ENCODE measurements at regions not wholly inside any gene's neighbourhood (a gene's known extent, or its start where the extent isn't known, plus 50 kb on each side); places are given as distances from the start of the nearest gene placed in this dataset.

GRCh38 chr10:29715296-29715695 lies 80.5 kb upstream of the SVIL start:
- no peak overlapping the region for H3K9ac ChIP-seq
- no peak overlapping the region for H3K4me2 ChIP-seq (ENCODE audit: unreplicated experiment)
- H2AFZ ChIP-seq, result no peak overlapping the region
- no peaks in the 10 kb centered on the region for H3K36me3 ChIP-seq (ENCODE audit: low read depth)
- no peaks in the 10 kb centered on the region for H3K27me3 ChIP-seq (replicated peaks; ENCODE audit: insufficient read depth)
- no peak overlapping the region for H3K4me3 ChIP-seq
- WGBS, 2 experiments (ENCODE audit: low coverage in 1 of 2, low lambda C conversion rate in 2 of 2, missing lambda C conversion rate in 2 of 2), result 95 to 97% methylated on average over 2 of the region's 2 CpGs
- no peaks in the 10 kb centered on the region for H4K20me1 ChIP-seq (ENCODE audit: insufficient read depth)
- peaks cover 11% of the 10 kb centered on the region for H3K4me1 ChIP-seq (ENCODE audit: insufficient read depth)
- DNase-seq, result no peak
- H3K9me2 ChIP-seq (ENCODE audit: insufficient read depth), result no peaks in the 10 kb centered on the region
- peaks cover 28% of the 10 kb centered on the region for H3F3A ChIP-seq (ENCODE audit: insufficient read depth)
- no peaks in the 10 kb centered on the region for H3K9me3 ChIP-seq (ENCODE audit: low read depth)
- H3K27ac ChIP-seq, result no peak overlapping the region
- H3K79me2 ChIP-seq (ENCODE audit: insufficient read depth), result no peaks in the 10 kb centered on the region
- in situ Hi-C loops (cut with MboI), result no loop called here
- TF ChIP-seq EZH2 (IDR thresholded peaks at IDR 0.05; ENCODE audit: insufficient read depth, poor library complexity, severe bottlenecking) (no peak), EZH2phosphoT487 (IDR thresholded peaks at IDR 0.05; ENCODE audit: insufficient read depth, low read depth) (no peak)

- 27 to 30% methylated on average over 9 of the region's 9 CpGs for WGBS, 2 experiments (ENCODE audit: low coverage in 1 of 2, low lambda C conversion rate in 2 of 2, missing lambda C conversion rate in 2 of 2)
- TF ChIP-seq EZH2phosphoT487 (IDR thresholded peaks at IDR 0.05; ENCODE audit: insufficient read depth, low read depth) (no peak), EZH2 (IDR thresholded peaks at IDR 0.05; ENCODE audit: insufficient read depth, poor library complexity, severe bottlenecking) (no peak)
- no peak overlapping the region for H3K4me2 ChIP-seq (ENCODE audit: unreplicated experiment)
- peaks cover 11% of the 10 kb centered on the region for H3K4me1 ChIP-seq (ENCODE audit: insufficient read depth)
- no peaks in the 10 kb centered on the region for H3K36me3 ChIP-seq (ENCODE audit: low read depth)
- no peaks in the 10 kb centered on the region for H3K79me2 ChIP-seq (ENCODE audit: insufficient read depth)
- no peaks in the 10 kb centered on the region for H3K9me2 ChIP-seq (ENCODE audit: insufficient read depth)
- H3K27me3 ChIP-seq (replicated peaks; ENCODE audit: insufficient read depth), result no peaks in the 10 kb centered on the region
- DNase-seq, result peak; percentile 83
- no peaks in the 10 kb centered on the region for H4K20me1 ChIP-seq (ENCODE audit: insufficient read depth)
- peak overlapping the region; percentile 52 for H3K27ac ChIP-seq
- H3K9me3 ChIP-seq (ENCODE audit: low read depth), result no peaks in the 10 kb centered on the region
- no peak overlapping the region for H3K4me3 ChIP-seq
- no peak overlapping the region for H2AFZ ChIP-seq
- in situ Hi-C loops (cut with MboI), result no loop called here
- peaks cover 28% of the 10 kb centered on the region for H3F3A ChIP-seq (ENCODE audit: insufficient read depth)
- no peak overlapping the region for H3K9ac ChIP-seq
Observed at GRCh38 chr10:29714096-29714874, 79.5 kb upstream of the SVIL start.

GRCh38 chr10:29713450-29713849 lies 78.7 kb upstream of the SVIL start:
- no peak for DNase-seq
- H3K4me2 ChIP-seq (ENCODE audit: unreplicated experiment), result no peak overlapping the region
- no peaks in the 10 kb centered on the region for H3K36me3 ChIP-seq (ENCODE audit: low read depth)
- 52 to 54% methylated on average over 2 of the region's 2 CpGs for WGBS, 2 experiments (ENCODE audit: low coverage in 1 of 2, low lambda C conversion rate in 2 of 2, missing lambda C conversion rate in 2 of 2)
- H3K9me2 ChIP-seq (ENCODE audit: insufficient read depth), result no peaks in the 10 kb centered on the region
- H3K27ac ChIP-seq, result peak overlapping the region; percentile 52; the same call in 1 of the 2 replicates
- peaks cover 11% of the 10 kb centered on the region for H3K4me1 ChIP-seq (ENCODE audit: insufficient read depth)
- no peaks in the 10 kb centered on the region for H3K27me3 ChIP-seq (replicated peaks; ENCODE audit: insufficient read depth)
- in situ Hi-C loops (cut with MboI), result no loop called here
- peaks cover 28% of the 10 kb centered on the region for H3F3A ChIP-seq (ENCODE audit: insufficient read depth)
- no peaks in the 10 kb centered on the region for H3K79me2 ChIP-seq (ENCODE audit: insufficient read depth)
- no peak overlapping the region for H2AFZ ChIP-seq
- TF ChIP-seq EZH2phosphoT487 (IDR thresholded peaks at IDR 0.05; ENCODE audit: insufficient read depth, low read depth), result no peak
- no peak overlapping the region for H3K4me3 ChIP-seq
- no peaks in the 10 kb centered on the region for H3K9me3 ChIP-seq (ENCODE audit: low read depth)
- H3K9ac ChIP-seq, result no peak overlapping the region
- H4K20me1 ChIP-seq (ENCODE audit: insufficient read depth), result no peaks in the 10 kb centered on the region

GRCh38 chr10:29712108-29712507 lies 77.3 kb upstream of the SVIL start:
- Histone ChIP-seq H3K4me2 (ENCODE audit: unreplicated experiment) (no peak overlapping the region), H3K36me3 (ENCODE audit: low read depth) (no peaks in the 10 kb centered on the region), H3K4me3 (no peak overlapping the region), H3K9me3 (ENCODE audit: low read depth) (no peaks in the 10 kb centered on the region), H3K27ac (no peak overlapping the region), H3K9me2 (ENCODE audit: insufficient read depth) (no peaks in the 10 kb centered on the region), H3K9ac (no peak overlapping the region), H2AFZ (no peak overlapping the region), H3K4me1 (ENCODE audit: insufficient read depth) (peaks cover 11% of the 10 kb centered on the region), H3K79me2 (ENCODE audit: insufficient read depth) (no peaks in the 10 kb centered on the region), H4K20me1 (ENCODE audit: insufficient read depth) (no peaks in the 10 kb centered on the region), H3K27me3 (replicated peaks; ENCODE audit: insufficient read depth) (no peaks in the 10 kb centered on the region), H3F3A (ENCODE audit: insufficient read depth) (peaks cover 28% of the 10 kb centered on the region)
- WGBS, 2 experiments (ENCODE audit: low coverage in 1 of 2, low lambda C conversion rate in 2 of 2, missing lambda C conversion rate in 2 of 2), result 87 to 89% methylated on average over 7 of the region's 7 CpGs
- TF ChIP-seq EZH2 (IDR thresholded peaks at IDR 0.05; ENCODE audit: insufficient read depth, poor library complexity, severe bottlenecking) (no peak), EZH2phosphoT487 (IDR thresholded peaks at IDR 0.05; ENCODE audit: insufficient read depth, low read depth) (no peak)
- in situ Hi-C loops (cut with MboI), result no loop called here
- DNase-seq, result no peak

All from GM23248 (cell line).